Ishikawa (cell line): ENCODE measurements at regions not wholly inside any gene's neighbourhood (a gene's known extent, or its start where the extent isn't known, plus 50 kb on each side); places are given as distances from the start of the nearest gene placed in this dataset.
A peak's percentile ranks its signal among the peaks of the same experiment; 100 is the strongest.

Experiments
- CEBPB ChIP-seq: IDR thresholded peaks from 2 replicates; pipeline ENCODE4 v1.6.1; 2012
- CREB1 ChIP-seq: IDR thresholded peaks from 2 replicates; pipeline ENCODE4 v1.6.1; 2012; ENCODE audit warnings: low read depth
- EGR1 ChIP-seq: IDR thresholded peaks from 2 replicates; pipeline ENCODE4 v1.6.1; 2012
- EP300 ChIP-seq: IDR thresholded peaks from 2 replicates; pipeline ENCODE4 v1.6.1; 2012; ENCODE audit warnings: borderline replicate concordance
- FOXM1 ChIP-seq: IDR thresholded peaks from 2 replicates; pipeline ENCODE4 v1.6.1; 2012; ENCODE audit warnings: low read depth, borderline replicate concordance
- NFIC ChIP-seq: IDR thresholded peaks from 2 replicates; pipeline ENCODE4 v1.6.1; 2012
- RAD21 ChIP-seq: IDR thresholded peaks from 2 replicates; pipeline ENCODE4 v1.6.1; 2012; ENCODE audit warnings: low read depth
- REST ChIP-seq: IDR thresholded peaks from 2 replicates; pipeline ENCODE4 v1.6.1; 2012; ENCODE audit warnings: low read depth, mild to moderate bottlenecking
- TAF1 ChIP-seq: IDR thresholded peaks from 2 replicates; pipeline ENCODE4 v1.6.1; 2012; ENCODE audit warnings: low read depth, mild to moderate bottlenecking
- TCF12 ChIP-seq: IDR thresholded peaks from 2 replicates; pipeline ENCODE4 v1.6.1; 2012; ENCODE audit warnings: low read depth
- TEAD4 ChIP-seq: IDR thresholded peaks from 2 replicates; pipeline ENCODE4 v1.6.1; 2012
- USF1 ChIP-seq: IDR thresholded peaks from 2 replicates; pipeline ENCODE4 v1.6.1; 2012
- YY1 ChIP-seq: IDR thresholded peaks from 2 replicates; pipeline ENCODE4 v1.6.1; 2012; ENCODE audit warnings: low read depth
- ZBTB7A ChIP-seq: IDR thresholded peaks from 2 replicates; pipeline ENCODE4 v1.6.1; 2012; ENCODE audit warnings: low read depth
- TF ChIP-seq, protein P1 (sequence below): IDR thresholded peaks from 2 replicates; pipeline ENCODE4 v1.6.1; 2012

- no peak for TF ChIP-seq ZBTB7A
- TF ChIP-seq RAD21, result no peak
- TF ChIP-seq TCF12, result no peak
- no peak for TF ChIP-seq YY1
- TF ChIP-seq TAF1, result no peak
- TF ChIP-seq REST, result no peak
Observed at GRCh38 chr5:136689552-136689951, 324.2 kb upstream of the TRPC7 start.

DNA sequence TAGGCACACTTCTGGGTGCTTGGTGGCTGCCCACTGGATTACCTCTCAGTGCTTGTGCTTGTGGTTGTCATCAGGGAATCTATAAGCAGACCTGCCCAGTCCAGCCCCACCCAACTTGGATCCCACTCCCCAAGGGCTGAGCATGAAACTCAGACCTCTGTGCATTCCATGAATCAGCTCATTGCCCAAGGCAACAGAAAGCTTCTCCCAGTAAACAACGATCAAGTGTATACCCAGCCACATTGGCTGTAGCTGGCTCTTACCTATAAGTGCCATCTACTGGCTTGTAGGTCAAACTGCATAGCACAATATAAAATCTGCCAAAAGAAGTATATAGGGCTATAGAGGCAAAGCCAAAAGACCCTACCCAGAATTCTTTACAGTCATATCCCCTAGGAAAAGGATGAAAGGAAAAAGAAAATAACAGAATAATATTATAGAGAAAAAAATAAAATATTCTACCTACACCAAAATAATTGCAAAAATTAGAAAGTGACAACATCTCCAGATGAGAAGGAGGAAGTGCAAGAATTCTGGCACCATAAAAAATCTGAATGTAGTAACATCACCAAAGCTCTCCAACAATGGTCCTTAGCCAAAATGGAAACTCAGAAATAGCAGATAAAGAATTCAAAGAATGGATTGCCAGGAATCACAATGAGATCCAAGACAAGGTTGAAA is 321.0 kb upstream of the TRPC7 start:
- TF ChIP-seq RAD21 (peak; percentile 22), CEBPB (no peak)

- TF ChIP-seq CEBPB (no peak), YY1 (no peak), USF1 (no peak), ZBTB7A (no peak), RAD21 (no peak), TEAD4 (no peak), TAF1 (no peak), TCF12 (no peak), REST (no peak), FOXM1 (no peak)
Observed at GRCh38 chr5:136682986-136683385, 317.6 kb upstream of the TRPC7 start.

DNA sequence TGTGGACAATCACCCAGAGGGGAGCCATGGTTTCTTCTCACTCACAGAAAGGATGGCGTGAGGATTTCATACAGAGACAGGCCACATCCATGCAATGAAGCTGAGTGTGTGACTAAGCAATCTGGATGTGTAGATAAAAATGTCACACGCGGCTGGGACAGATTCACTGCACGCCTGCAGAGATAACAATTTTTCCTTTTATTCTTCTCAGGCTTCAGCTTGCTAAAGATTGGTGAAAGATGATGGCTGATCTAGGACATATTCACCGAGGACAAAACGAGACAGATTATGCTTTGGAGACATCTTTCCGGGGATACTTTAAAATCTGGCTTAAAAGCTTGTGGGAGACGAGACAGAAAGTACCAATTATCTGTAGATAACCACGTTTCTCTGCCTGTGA is 313.9 kb upstream of the TRPC7 start:
- TF ChIP-seq EP300, result no peak
- TF ChIP-seq TAF1, result no peak

GRCh38 chr5:136677217-136677616 is 311.9 kb upstream of the TRPC7 start:
- TF ChIP-seq ZBTB7A, result no peak
- TF ChIP-seq NFIC, result no peak
- no peak for TF ChIP-seq YY1
- TF ChIP-seq RAD21, result no peak
- no peak for TF ChIP-seq TAF1
- no peak for TF ChIP-seq REST
- no peak for TF ChIP-seq CEBPB
- TF ChIP-seq, protein P1, sequence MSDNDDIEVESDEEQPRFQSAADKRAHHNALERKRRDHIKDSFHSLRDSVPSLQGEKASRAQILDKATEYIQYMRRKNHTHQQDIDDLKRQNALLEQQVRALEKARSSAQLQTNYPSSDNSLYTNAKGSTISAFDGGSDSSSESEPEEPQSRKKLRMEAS, result no peak
- TF ChIP-seq EGR1, result no peak
- TF ChIP-seq TCF12, result no peak
- TF ChIP-seq USF1, result no peak

- TF ChIP-seq NFIC (no peak), YY1 (no peak), RAD21 (no peak), EGR1 (no peak), TCF12 (no peak), TAF1 (no peak), USF1 (no peak), CEBPB (no peak), EP300 (no peak), FOXM1 (no peak), CREB1 (no peak), TEAD4 (no peak), ZBTB7A (no peak), REST (no peak)
- TF ChIP-seq, protein P1, result no peak
Observed at GRCh38 chr5:136676685-136677084, 311.3 kb upstream of the TRPC7 start.
